ENCODE measurements at regions not wholly inside any gene's neighbourhood (a gene's known extent, or its start where the extent isn't known, plus 50 kb on each side); places are given as distances from the start of the nearest gene placed in this dataset.

DNA sequence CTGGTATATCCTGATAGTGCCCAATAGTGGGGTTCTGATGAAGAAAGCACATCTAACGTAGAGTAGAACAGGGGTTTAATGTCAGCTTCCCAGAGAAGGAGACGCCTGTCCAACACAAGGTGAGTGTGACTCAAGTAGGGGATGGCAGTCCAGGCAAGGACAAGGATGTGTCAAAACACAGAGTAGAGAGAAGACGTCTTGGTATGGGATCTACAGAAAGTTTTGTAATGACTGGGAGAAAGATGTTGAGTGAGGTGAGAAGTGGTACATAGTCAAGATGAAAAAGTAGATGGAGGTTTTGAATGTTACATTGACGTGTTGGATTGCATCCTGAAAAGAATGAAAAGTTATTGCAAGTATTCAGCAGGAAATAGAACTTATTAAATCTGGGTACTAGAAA lies 124.4 kb downstream of the TMA16 start:
- Histone ChIP-seq H3K9me3 (no peaks in the 10 kb centered on the region), H3K4me3 (no peak overlapping the region), H3K36me3 (no peaks in the 10 kb centered on the region), H3K27me3 (no peaks in the 10 kb centered on the region), H3K27ac (no peak overlapping the region), H3K4me1 (no peaks in the 10 kb centered on the region)
- intact Hi-C loops (cut with DNase I; ENCODE audit: low total_unique reads), result no loop called here
- TF ChIP-seq, protein P1, sequence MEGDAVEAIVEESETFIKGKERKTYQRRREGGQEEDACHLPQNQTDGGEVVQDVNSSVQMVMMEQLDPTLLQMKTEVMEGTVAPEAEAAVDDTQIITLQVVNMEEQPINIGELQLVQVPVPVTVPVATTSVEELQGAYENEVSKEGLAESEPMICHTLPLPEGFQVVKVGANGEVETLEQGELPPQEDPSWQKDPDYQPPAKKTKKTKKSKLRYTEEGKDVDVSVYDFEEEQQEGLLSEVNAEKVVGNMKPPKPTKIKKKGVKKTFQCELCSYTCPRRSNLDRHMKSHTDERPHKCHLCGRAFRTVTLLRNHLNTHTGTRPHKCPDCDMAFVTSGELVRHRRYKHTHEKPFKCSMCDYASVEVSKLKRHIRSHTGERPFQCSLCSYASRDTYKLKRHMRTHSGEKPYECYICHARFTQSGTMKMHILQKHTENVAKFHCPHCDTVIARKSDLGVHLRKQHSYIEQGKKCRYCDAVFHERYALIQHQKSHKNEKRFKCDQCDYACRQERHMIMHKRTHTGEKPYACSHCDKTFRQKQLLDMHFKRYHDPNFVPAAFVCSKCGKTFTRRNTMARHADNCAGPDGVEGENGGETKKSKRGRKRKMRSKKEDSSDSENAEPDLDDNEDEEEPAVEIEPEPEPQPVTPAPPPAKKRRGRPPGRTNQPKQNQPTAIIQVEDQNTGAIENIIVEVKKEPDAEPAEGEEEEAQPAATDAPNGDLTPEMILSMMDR (IDR thresholded peaks at IDR 0.05), result no peak
- TF ChIP-seq POLR2A (IDR thresholded peaks at IDR 0.05) (no peak), POLR2AphosphoS5 (IDR thresholded peaks at IDR 0.05) (no peak)
- DNase-seq (ENCODE audit: low spot score in 2 of 2), result no peak

DNA sequence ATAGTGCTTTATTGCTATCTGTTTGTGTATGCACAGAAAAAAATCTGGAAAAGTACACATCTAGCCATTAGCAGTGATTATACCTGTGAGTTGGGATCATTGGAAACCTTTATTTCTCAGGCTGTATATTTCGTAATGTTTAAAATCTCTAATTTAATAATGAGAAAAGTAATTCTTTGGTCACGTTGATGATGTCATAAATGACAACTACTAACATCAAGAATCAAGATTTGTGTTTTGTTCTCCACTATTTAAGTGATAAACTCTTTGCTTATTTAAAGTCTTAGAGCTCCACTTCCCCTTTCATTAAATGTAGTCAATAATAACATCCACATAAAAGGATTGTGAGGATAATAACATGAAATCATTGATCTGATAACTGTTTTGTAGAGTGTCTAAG lies 126.2 kb downstream of the TMA16 start:
- no peaks in the 10 kb centered on the region for H3K4me1 ChIP-seq
- DNase-seq (ENCODE audit: low spot score in 2 of 2), result no peak
- intact Hi-C loops (cut with DNase I; ENCODE audit: low total_unique reads), result no loop called here
- no peak overlapping the region for H3K4me3 ChIP-seq
- TF ChIP-seq, protein P1 (IDR thresholded peaks at IDR 0.05), result no peak
- TF ChIP-seq POLR2A (IDR thresholded peaks at IDR 0.05) (no peak), POLR2AphosphoS5 (IDR thresholded peaks at IDR 0.05) (no peak)
- no peaks in the 10 kb centered on the region for H3K27me3 ChIP-seq
- no peak overlapping the region for H3K27ac ChIP-seq
- H3K36me3 ChIP-seq, result no peaks in the 10 kb centered on the region
- no peaks in the 10 kb centered on the region for H3K9me3 ChIP-seq

DNA sequence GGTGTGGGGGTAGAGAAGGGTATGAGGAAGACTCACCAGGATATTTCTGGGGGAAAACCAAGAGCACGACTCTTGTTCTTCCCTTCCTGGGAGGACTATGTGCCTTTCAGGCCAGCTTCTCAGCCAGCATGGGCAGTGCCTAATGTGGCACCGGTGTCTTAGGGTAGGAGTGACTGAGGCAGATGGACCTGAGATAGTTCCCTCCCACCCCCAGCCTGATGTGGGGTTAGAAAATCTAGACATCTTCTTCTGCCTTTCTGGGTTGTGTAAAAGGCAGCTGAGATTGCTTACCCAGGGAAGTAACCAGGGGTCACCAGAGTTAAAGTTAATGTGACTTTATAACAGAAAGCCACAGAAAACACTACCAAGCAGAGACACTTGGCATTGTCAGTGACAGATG lies 127.3 kb downstream of the TMA16 start:
- Histone ChIP-seq H3K9me3 (no peaks in the 10 kb centered on the region), H3K4me3 (no peak overlapping the region), H3K4me1 (no peaks in the 10 kb centered on the region), H3K27me3 (no peaks in the 10 kb centered on the region), H3K27ac (no peak overlapping the region), H3K36me3 (no peaks in the 10 kb centered on the region)
- no peak for DNase-seq (ENCODE audit: low spot score in 2 of 2)
- intact Hi-C loops (cut with DNase I; ENCODE audit: low total_unique reads), result no loop called here
- TF ChIP-seq POLR2AphosphoS5 (IDR thresholded peaks at IDR 0.05) (no peak), POLR2A (IDR thresholded peaks at IDR 0.05) (no peak)
- TF ChIP-seq, protein P1 (IDR thresholded peaks at IDR 0.05), result no peak

DNA sequence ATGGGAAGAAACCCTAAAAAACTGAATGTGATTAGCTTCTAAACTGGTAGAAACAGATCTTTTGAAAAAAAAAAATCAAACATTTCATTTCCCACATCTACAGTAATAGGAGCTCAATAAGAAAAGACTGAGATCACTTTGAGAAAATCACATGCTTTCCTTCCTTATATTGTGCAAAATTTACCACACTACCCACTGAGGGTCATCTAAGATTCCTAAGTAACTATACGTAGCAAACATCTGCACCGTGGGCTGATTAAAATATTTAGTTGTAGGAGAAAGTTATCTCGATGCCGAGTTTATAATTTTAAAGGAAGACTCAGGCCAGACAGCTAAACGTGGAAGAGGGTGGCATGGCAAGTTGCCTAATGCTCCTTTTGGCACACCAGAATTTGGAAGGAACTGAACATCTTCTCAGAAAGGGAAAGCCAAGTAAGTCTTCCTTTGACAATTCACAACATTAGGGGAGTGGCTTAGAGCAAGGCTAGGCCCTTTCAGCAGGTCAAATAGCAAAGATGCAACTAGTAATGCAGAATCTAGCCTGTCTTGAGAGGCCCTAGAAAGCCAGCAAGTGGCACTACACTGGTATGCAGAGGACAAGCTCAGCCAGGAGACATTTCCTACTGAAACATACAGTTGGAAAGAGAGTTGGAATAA lies 128.0 kb downstream of the TMA16 start:
- DNase-seq (ENCODE audit: low spot score in 2 of 2), result no peak
- no peaks in the 10 kb centered on the region for H3K27me3 ChIP-seq
- no peaks in the 10 kb centered on the region for H3K9me3 ChIP-seq
- intact Hi-C loops (cut with DNase I; ENCODE audit: low total_unique reads), result no loop called here
- no peak for TF ChIP-seq POLR2A (IDR thresholded peaks at IDR 0.05)
- TF ChIP-seq, protein P1 (IDR thresholded peaks at IDR 0.05), result no peak
- TF ChIP-seq POLR2AphosphoS5 (IDR thresholded peaks at IDR 0.05), result no peak
- no peak overlapping the region for H3K4me3 ChIP-seq
- H3K4me1 ChIP-seq, result no peaks in the 10 kb centered on the region
- H3K27ac ChIP-seq, result no peak overlapping the region
- no peaks in the 10 kb centered on the region for H3K36me3 ChIP-seq

DNA sequence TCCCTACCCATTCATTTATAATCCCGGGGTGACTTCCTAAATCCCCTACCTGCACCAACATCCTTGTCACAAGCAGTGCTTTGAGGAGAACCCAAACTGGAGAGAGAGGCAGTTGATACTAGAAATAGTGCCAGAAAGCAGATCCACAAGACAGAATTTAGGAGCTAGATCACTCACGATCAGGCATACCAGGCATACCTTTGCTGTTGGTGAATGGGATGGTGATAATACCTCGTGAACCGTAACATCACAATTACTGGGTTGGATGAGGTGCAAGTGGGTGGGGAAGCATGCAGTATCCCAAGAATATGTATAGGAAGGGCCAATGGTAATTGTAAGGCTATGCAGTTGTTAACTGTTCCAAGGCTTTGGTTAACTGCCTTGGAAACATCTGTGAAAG lies 129.3 kb downstream of the TMA16 start:
- H3K27ac ChIP-seq, result no peak overlapping the region
- intact Hi-C loops (cut with DNase I; ENCODE audit: low total_unique reads), result no loop called here
- TF ChIP-seq POLR2AphosphoS5 (IDR thresholded peaks at IDR 0.05), result no peak
- TF ChIP-seq POLR2A (IDR thresholded peaks at IDR 0.05), result no peak
- TF ChIP-seq, protein P1 (IDR thresholded peaks at IDR 0.05), result no peak
- no peaks in the 10 kb centered on the region for H3K36me3 ChIP-seq
- no peak for DNase-seq (ENCODE audit: low spot score in 2 of 2)
- H3K4me1 ChIP-seq, result no peaks in the 10 kb centered on the region
- no peak overlapping the region for H3K4me3 ChIP-seq
- no peaks in the 10 kb centered on the region for H3K27me3 ChIP-seq
- H3K9me3 ChIP-seq, result no peaks in the 10 kb centered on the region

All from breast epithelium (tissue), 4 donors.